NCI-H1092 (cell line): ENCODE measurements at regions not wholly inside any gene's neighbourhood (a gene's known extent, or its start where the extent isn't known, plus 50 kb on each side); places are given as distances from the start of the nearest gene placed in this dataset.

ENCODE experiments used
- DNase-seq: peaks from one replicate; lab custom pipeline; 2025; lab: John Stamatoyannopoulos, UW

GRCh38 chr12:78586790-78587189 lies 277.8 kb upstream of the SYT1 start:
- no peak for DNase-seq

GRCh38 chr12:78599366-78599765 lies 265.2 kb upstream of the SYT1 start:
- no peak for DNase-seq

- DNase-seq: no peak
Measured at GRCh38 chr12:78600541-78600940, 264.0 kb upstream of the SYT1 start.

GRCh38 chr12:78611504-78611903 lies 253.1 kb upstream of the SYT1 start:
- DNase-seq: no peak

GRCh38 chr12:78612190-78612589 lies 252.4 kb upstream of the SYT1 start:
- no peak for DNase-seq

GRCh38 chr12:78617683-78618082 lies 246.9 kb upstream of the SYT1 start:
- DNase-seq: no peak

GRCh38 chr12:78622529-78623195 lies 241.9 kb upstream of the SYT1 start:
- DNase-seq: no peak

- no peak for DNase-seq
Measured at GRCh38 chr12:78628491-78629100, 236.0 kb upstream of the SYT1 start.

GRCh38 chr12:78636231-78636855 lies 228.2 kb upstream of the SYT1 start:
- no peak for DNase-seq

- DNase-seq: no peak
Measured at GRCh38 chr12:78641837-78642423, 222.6 kb upstream of the SYT1 start.

GRCh38 chr12:78645956-78646355 lies 218.6 kb upstream of the SYT1 start:
- DNase-seq: no peak

GRCh38 chr12:78651755-78652154 lies 212.8 kb upstream of the SYT1 start:
- no peak for DNase-seq

- no peak for DNase-seq
Measured at GRCh38 chr12:78666584-78666983, 198.0 kb upstream of the SYT1 start.

- no peak for DNase-seq
Measured at GRCh38 chr12:78671295-78671694, 193.3 kb upstream of the SYT1 start.

- no peak for DNase-seq
Measured at GRCh38 chr12:78672033-78672432, 192.5 kb upstream of the SYT1 start.

- no peak for DNase-seq
Measured at GRCh38 chr12:78674311-78675090, 190.1 kb upstream of the SYT1 start.

GRCh38 chr12:78680596-78680995 lies 184.0 kb upstream of the SYT1 start:
- DNase-seq: no peak

- DNase-seq: no peak
Measured at GRCh38 chr12:78683031-78683430, 181.5 kb upstream of the SYT1 start.

GRCh38 chr12:78683626-78684025 lies 180.9 kb upstream of the SYT1 start:
- no peak for DNase-seq

- no peak for DNase-seq
Measured at GRCh38 chr12:78684419-78684818, 180.2 kb upstream of the SYT1 start.

- no peak for DNase-seq
Measured at GRCh38 chr12:78695749-78696148, 168.8 kb upstream of the SYT1 start.

GRCh38 chr12:78696267-78696666 lies 168.3 kb upstream of the SYT1 start:
- no peak for DNase-seq
